AG04449 (cell line): ENCODE measurements at regions not wholly inside any gene's neighbourhood (a gene's known extent, or its start where the extent isn't known, plus 50 kb on each side); places are given as distances from the start of the nearest gene placed in this dataset.
A peak's percentile ranks its signal among the peaks of the same experiment; 100 is the strongest.
"Not testable (repeated sequence)": the region's sequence is repeated elsewhere in the genome, so short reads cannot be mapped to it uniquely, and the experiment has no call there.

ENCODE experiments used
- CTCF ChIA-PET: fragments of 350-600 bp; formaldehyde crosslinking; extraction: SDS; loops from one replicate; lab custom pipeline; 2021; ENCODE audit warnings: antibody characterized with exemption; lab: Yijun Ruan, JAX
- POLR2A ChIA-PET: fragments of 400-600, 350-600 bp; formaldehyde crosslinking; extraction: SDS; loops from one replicate; lab custom pipeline; 2020; ENCODE audit warnings: antibody characterized with exemption, inconsistent platforms; lab: Yijun Ruan, JAX
- DNase-seq: peaks from one replicate; pipeline ENCODE4 v3.0.0-alpha.2; 2010; ENCODE audit warnings: low read depth, low spot score
- H3K4me3 ChIP-seq: 2 replicates; pipeline ENCODE4 v1.5.1; 2011; ENCODE audit warnings: low read depth, mild to moderate bottlenecking, control low read depth, low read length
- TF ChIP-seq, protein P1 (sequence below): IDR thresholded peaks from one replicate; pipeline ENCODE4 v1.5.1; 2011; ENCODE audit warnings: mild to moderate bottlenecking, moderate library complexity, low read length, control low read depth, inconsistent platforms; ENCODE audit not compliant: insufficient read depth; ENCODE audit errors: missing control alignments

GRCh38 chr2:150674283-150674682 lies 186.8 kb upstream of the RND3 start:
- ChIA-PET CTCF (no interaction called here), POLR2A (interaction anchor here (1.2 kb wide), 1 partner anchor 11 kb away, joined by 6 read pairs; no protein-coding TSS in a partner anchor)
- DNase-seq: no peak
- no peak overlapping the region for H3K4me3 ChIP-seq
- TF ChIP-seq, protein P1, sequence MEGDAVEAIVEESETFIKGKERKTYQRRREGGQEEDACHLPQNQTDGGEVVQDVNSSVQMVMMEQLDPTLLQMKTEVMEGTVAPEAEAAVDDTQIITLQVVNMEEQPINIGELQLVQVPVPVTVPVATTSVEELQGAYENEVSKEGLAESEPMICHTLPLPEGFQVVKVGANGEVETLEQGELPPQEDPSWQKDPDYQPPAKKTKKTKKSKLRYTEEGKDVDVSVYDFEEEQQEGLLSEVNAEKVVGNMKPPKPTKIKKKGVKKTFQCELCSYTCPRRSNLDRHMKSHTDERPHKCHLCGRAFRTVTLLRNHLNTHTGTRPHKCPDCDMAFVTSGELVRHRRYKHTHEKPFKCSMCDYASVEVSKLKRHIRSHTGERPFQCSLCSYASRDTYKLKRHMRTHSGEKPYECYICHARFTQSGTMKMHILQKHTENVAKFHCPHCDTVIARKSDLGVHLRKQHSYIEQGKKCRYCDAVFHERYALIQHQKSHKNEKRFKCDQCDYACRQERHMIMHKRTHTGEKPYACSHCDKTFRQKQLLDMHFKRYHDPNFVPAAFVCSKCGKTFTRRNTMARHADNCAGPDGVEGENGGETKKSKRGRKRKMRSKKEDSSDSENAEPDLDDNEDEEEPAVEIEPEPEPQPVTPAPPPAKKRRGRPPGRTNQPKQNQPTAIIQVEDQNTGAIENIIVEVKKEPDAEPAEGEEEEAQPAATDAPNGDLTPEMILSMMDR: no peak

GRCh38 chr2:150672311-150672710 lies 184.8 kb upstream of the RND3 start:
- H3K4me3 ChIP-seq: no peak overlapping the region
- no peak for DNase-seq
- POLR2A ChIA-PET: no interaction called here
- TF ChIP-seq, protein P1: no peak
- CTCF ChIA-PET: no interaction called here

GRCh38 chr2:150669492-150669891 lies 182.0 kb upstream of the RND3 start:
- CTCF ChIA-PET: no interaction called here
- POLR2A ChIA-PET: no interaction called here
- no peak for DNase-seq

GRCh38 chr2:150667039-150667438 lies 179.6 kb upstream of the RND3 start:
- CTCF ChIA-PET: not testable (repeated sequence)

More at GRCh38 chr2:150669492-150669891, 182.0 kb upstream of the RND3 start:
- no peak overlapping the region for H3K4me3 ChIP-seq
- TF ChIP-seq, protein P1: no peak

GRCh38 chr2:150663143-150663542 lies 175.7 kb upstream of the RND3 start:
- TF ChIP-seq, protein P1: no peak
- ChIA-PET CTCF (no interaction called here), POLR2A (interaction anchor here (1.0 to 1.2 kb wide), 2 partner anchors 10 to 19 kb away, joined by 4 to 6 read pairs; no protein-coding TSS in a partner anchor)
- H3K4me3 ChIP-seq: no peak overlapping the region
- DNase-seq: peak; percentile 61

More at GRCh38 chr2:150667039-150667438, 179.6 kb upstream of the RND3 start:
- POLR2A ChIA-PET, DNase-seq, H3K4me3 ChIP-seq: not testable (repeated sequence)

DNA sequence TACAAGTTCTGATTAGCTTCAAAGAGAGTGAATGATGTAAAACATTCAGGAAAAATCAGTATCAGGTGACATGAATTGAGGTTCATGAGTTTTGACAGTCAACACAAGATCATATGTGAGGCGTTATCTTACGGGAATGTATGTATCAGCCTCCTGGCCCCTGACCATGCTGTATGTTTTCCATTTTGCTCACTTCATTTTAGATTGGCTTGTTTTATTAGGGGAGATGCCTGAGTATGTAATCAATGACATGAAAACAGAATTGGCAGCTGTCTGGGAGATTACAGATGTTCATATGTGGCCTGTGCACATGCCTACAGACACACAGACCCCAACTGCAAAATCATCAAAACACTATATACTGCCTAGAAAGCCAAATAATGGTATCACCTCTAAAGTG lies 168.5 kb upstream of the RND3 start:
- no peak overlapping the region for H3K4me3 ChIP-seq
- no peak for DNase-seq
- TF ChIP-seq, protein P1: no peak
- CTCF ChIA-PET: no interaction called here
- POLR2A ChIA-PET: no interaction called here

- ChIA-PET CTCF (no interaction called here), POLR2A (no interaction called here)
- TF ChIP-seq, protein P1: no peak
- DNase-seq: no peak
- H3K4me3 ChIP-seq: no peak overlapping the region
These were observed 165.9 kb upstream of the RND3 start for GRCh38 chr2:150653351-150653750.
